Stimulated activated effector memory CD8-positive, alpha-beta T cell treated with anti-CD3 and anti-CD28 coated beads, Interleukin-12 subunit alpha, Interleukin-12 subunit beta, amount 100 ng/mL, for 72 hours (primary cell): ENCODE measurements at regions not wholly inside any gene's neighbourhood (a gene's known extent, or its start where the extent isn't known, plus 50 kb on each side); places are given as distances from the start of the nearest gene placed in this dataset.

ENCODE experiments used
- ATAC-seq: fragments of 150-1000 bp; cut with Tn5 transposase; 2 replicates; pipeline ENCODE4 v1.10.0; 2021
- DNase-seq, 2 donors: peaks; one replicate each; pipeline ENCODE4 v3.0.0; 2021 to 2022; ENCODE audit warnings: low spot score in 2 of 2
- H3K27ac Mint-ChIP-seq: one replicate; pipeline ENCODE4 v1.8.0; 2022; ENCODE audit warnings: mild to moderate bottlenecking, mixed read lengths
- H3K36me3 Mint-ChIP-seq: one replicate; pipeline ENCODE4 v1.8.0; 2022; ENCODE audit warnings: mild to moderate bottlenecking, mixed read lengths
- H3K4me1 Mint-ChIP-seq: one replicate; pipeline ENCODE4 v1.8.0; 2022; ENCODE audit warnings: mixed read lengths
- H3K4me3 Mint-ChIP-seq: one replicate; pipeline ENCODE4 v1.8.0; 2022; ENCODE audit warnings: mild to moderate bottlenecking, mixed read lengths
- H3K9me3 Mint-ChIP-seq: one replicate; pipeline ENCODE4 v1.8.0; 2022; ENCODE audit warnings: mixed read lengths

DNA sequence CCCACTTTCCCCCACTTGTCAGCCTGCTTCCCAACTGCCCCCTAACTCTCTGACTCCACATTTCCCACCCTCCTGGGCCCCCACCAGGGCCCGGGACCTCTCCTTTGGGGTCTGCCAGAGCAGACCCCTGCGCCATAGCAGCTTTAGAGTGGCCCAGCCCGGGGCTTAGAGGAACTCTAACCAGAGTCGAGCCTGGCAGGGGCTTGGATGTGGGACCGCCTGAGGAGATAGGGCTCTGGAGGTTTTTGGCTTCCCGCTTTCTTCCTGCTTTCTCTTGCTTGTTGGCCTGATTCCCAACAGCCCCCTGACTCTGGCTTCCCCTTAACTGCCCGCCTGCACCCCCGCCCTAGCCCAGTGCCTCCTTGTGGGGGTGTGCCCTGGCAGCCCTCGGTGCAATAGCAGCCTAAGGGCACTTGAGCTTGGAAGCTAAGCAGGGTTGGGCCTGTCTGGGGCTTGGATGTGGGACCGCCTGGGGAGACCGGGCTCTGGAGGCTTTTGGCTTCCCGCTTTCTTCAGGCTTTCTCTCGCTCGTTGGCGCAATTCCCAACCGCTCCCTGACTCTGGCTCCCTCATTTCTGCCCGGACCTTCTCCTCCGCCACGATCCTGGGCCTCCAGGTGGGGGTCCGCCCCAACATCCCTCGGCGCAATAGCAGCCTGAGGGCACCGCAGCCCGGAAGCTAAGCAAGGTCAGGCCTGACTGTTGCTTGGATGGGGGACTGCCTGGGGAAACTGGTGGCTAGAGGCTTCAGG lies 2292.0 kb downstream of the TP53TG3F start:
- Mint-ChIP-seq H3K9me3 (peaks cover 18% of the 10 kb centered on the region), H3K4me1 (no peaks in the 10 kb centered on the region), H3K4me3 (no peak overlapping the region), H3K36me3 (no peaks in the 10 kb centered on the region), H3K27ac (no peak overlapping the region)
- ATAC-seq, result no peak
- no peak for DNase-seq

DNA sequence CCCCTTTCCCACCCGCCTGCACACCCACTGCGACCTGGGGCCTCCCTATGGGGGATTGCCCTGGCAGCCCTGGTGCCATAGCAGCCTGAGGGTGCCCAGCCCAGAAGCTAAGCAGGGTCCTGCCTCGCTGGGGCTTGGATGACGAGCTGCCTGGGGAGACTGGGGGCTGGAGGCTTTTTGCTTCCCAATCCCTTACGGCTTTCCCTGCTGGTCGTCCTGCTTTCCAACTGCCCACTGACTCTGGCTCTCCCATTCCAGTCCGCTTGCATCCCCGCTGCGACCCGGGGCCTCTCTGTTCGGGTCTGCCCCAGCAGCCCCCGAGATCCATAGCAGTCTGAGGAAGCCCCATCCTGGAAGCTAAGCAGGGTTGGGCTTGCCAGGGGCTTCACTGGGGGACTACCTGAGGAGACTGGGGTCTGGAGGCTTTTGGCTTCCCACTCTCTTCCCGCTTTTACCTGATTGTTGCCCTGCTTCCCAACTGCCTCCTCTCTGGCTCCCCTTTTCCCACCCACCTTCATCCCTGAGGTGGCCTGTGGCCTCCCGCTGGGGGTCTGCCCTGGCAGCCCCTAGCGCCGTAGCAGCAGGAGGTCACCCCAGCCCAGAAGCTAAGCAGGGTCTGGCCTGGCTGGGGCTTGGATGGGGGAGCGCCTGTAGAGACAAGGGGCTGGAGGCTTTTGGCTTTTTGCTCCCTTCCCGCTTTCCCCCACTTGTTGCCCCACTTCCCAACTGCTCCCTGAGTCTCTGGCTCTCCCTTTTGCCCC lies 2292.8 kb downstream of the TP53TG3F start:
- H3K4me3 Mint-ChIP-seq, result no peak overlapping the region
- no peak for ATAC-seq

GRCh38 chr16:35752773-35753558 lies 2293.6 kb downstream of the TP53TG3F start:
- Mint-ChIP-seq H3K9me3 (peaks cover 11% of the 10 kb centered on the region), H3K36me3 (no peaks in the 10 kb centered on the region), H3K27ac (no peak overlapping the region), H3K4me3 (no peak overlapping the region), H3K4me1 (no peaks in the 10 kb centered on the region)
- no peak for DNase-seq
- no peak for ATAC-seq

More for the DNA sequence above, 2292.8 kb downstream of the TP53TG3F start:
- DNase-seq, result no peak
- Mint-ChIP-seq H3K4me1 (no peaks in the 10 kb centered on the region), H3K27ac (no peak overlapping the region), H3K36me3 (no peaks in the 10 kb centered on the region), H3K9me3 (peaks cover 16% of the 10 kb centered on the region)

GRCh38 chr16:35753559-35754390 lies 2294.4 kb downstream of the TP53TG3F start:
- Mint-ChIP-seq H3K9me3 (peaks cover 11% of the 10 kb centered on the region), H3K4me1 (no peaks in the 10 kb centered on the region), H3K36me3 (no peaks in the 10 kb centered on the region), H3K4me3 (no peak overlapping the region), H3K27ac (no peak overlapping the region)
- ATAC-seq (no peak), DNase-seq (no peak)

- no peaks in the 10 kb centered on the region for H3K4me1 Mint-ChIP-seq
- H3K27ac Mint-ChIP-seq, result no peak overlapping the region
- ATAC-seq (no peak), DNase-seq (no peak)
- no peak overlapping the region for H3K4me3 Mint-ChIP-seq
- no peaks in the 10 kb centered on the region for H3K36me3 Mint-ChIP-seq
- H3K9me3 Mint-ChIP-seq, result peaks cover 11% of the 10 kb centered on the region
Measured at GRCh38 chr16:35754391-35755369, 2295.3 kb downstream of the TP53TG3F start.

GRCh38 chr16:35788381-35788780 lies 2329.0 kb downstream of the TP53TG3F start:
- H3K4me1 Mint-ChIP-seq, result no peaks in the 10 kb centered on the region
- H3K27ac Mint-ChIP-seq, result no peak overlapping the region
- no peak for DNase-seq
- no peaks in the 10 kb centered on the region for H3K36me3 Mint-ChIP-seq
- ATAC-seq, result no peak
- no peak overlapping the region for H3K4me3 Mint-ChIP-seq
- peaks cover 4% of the 10 kb centered on the region for H3K9me3 Mint-ChIP-seq

- DNase-seq (no peak), ATAC-seq (no peak)
- H3K4me1 Mint-ChIP-seq, result no peaks in the 10 kb centered on the region
- H3K27ac Mint-ChIP-seq, result no peak overlapping the region
- H3K9me3 Mint-ChIP-seq, result peaks cover 13% of the 10 kb centered on the region
- H3K4me3 Mint-ChIP-seq, result no peak overlapping the region
- H3K36me3 Mint-ChIP-seq, result no peaks in the 10 kb centered on the region
Measured at GRCh38 chr16:35792516-35793285, 2333.3 kb downstream of the TP53TG3F start.

- no peaks in the 10 kb centered on the region for H3K4me1 Mint-ChIP-seq
- DNase-seq, result no peak
Measured at GRCh38 chr16:35793601-35794000, 2334.2 kb downstream of the TP53TG3F start.

GRCh38 chr16:35794896-35795295 lies 2335.5 kb downstream of the TP53TG3F start:
- H3K4me1 Mint-ChIP-seq, result no peaks in the 10 kb centered on the region
- peaks cover 18% of the 10 kb centered on the region for H3K9me3 Mint-ChIP-seq
- no peak overlapping the region for H3K27ac Mint-ChIP-seq
- no peaks in the 10 kb centered on the region for H3K36me3 Mint-ChIP-seq
- H3K4me3 Mint-ChIP-seq, result no peak overlapping the region
- ATAC-seq (no peak), DNase-seq (no peak)

More at GRCh38 chr16:35793601-35794000, 2334.2 kb downstream of the TP53TG3F start:
- H3K9me3 Mint-ChIP-seq, result peaks cover 16% of the 10 kb centered on the region
- no peak overlapping the region for H3K27ac Mint-ChIP-seq
- ATAC-seq, result no peak
- no peak overlapping the region for H3K4me3 Mint-ChIP-seq
- no peaks in the 10 kb centered on the region for H3K36me3 Mint-ChIP-seq

- H3K9me3 Mint-ChIP-seq, result peaks cover 18% of the 10 kb centered on the region
- H3K36me3 Mint-ChIP-seq, result no peaks in the 10 kb centered on the region
- no peak for DNase-seq
- H3K27ac Mint-ChIP-seq, result no peak overlapping the region
- no peak overlapping the region for H3K4me3 Mint-ChIP-seq
- H3K4me1 Mint-ChIP-seq, result no peaks in the 10 kb centered on the region
- no peak for ATAC-seq
Measured at GRCh38 chr16:35795361-35796029, 2336.1 kb downstream of the TP53TG3F start.

DNA sequence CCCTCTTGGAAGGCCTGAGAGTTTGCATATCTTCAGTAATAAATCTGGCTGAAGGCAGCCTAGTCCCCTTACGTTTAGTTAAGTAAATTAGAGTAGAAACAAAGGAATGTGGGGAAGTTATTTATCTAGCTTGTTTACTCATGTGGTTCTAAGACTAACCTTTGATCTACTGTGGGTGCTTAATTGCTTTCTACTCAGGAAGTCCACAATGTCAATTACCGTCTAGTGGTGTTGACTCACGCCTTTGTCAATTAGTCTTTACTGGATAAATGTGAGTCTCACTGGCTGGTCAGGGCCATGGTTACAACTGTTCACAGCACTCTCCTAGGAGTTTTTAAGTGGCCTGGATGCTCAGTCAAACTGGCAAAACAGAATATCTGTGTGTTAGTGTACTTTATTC lies 2338.4 kb downstream of the TP53TG3F start:
- Mint-ChIP-seq H3K9me3 (peaks cover 25% of the 10 kb centered on the region), H3K36me3 (no peaks in the 10 kb centered on the region), H3K4me3 (no peak overlapping the region)

DNA sequence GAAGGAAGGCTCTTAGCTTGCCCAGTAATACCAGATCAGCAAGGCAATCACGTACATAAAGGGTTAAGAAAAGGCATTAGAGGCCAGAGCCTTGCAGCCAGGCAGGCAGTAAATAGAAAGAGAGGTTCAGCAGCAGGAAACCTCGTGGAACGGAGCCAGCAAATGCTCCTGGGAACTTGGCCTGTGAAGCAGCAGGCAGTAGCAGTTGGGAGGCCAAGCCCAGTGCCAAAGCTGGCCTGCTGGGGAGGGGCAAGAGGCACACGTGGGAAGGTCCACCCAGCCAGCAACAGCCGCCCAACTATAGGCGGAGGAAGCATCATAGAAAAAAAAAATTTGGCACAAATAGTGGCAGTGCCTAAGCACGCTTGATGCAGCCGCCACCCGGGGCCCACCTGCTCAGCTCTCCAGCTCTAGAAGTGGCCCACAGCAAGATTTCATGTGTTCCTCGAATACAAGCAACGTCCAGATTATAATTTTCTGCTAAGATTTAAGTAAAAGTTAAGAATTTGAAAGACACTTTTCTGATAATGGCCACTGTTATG lies 2339.5 kb downstream of the TP53TG3F start:
- no peak overlapping the region for H3K4me3 Mint-ChIP-seq

More for the DNA sequence above, 2338.4 kb downstream of the TP53TG3F start:
- H3K4me1 Mint-ChIP-seq, result no peaks in the 10 kb centered on the region
- H3K27ac Mint-ChIP-seq, result no peak overlapping the region
- DNase-seq (no peak), ATAC-seq (no peak)

More for the DNA sequence above, 2339.5 kb downstream of the TP53TG3F start:
- Mint-ChIP-seq H3K4me1 (no peaks in the 10 kb centered on the region), H3K36me3 (no peaks in the 10 kb centered on the region), H3K9me3 (peaks cover 29% of the 10 kb centered on the region), H3K27ac (no peak overlapping the region)
- no peak for ATAC-seq
- DNase-seq, result no peak
